HG03135 (cell line): ENCODE measurements at regions not wholly inside any gene's neighbourhood (a gene's known extent, or its start where the extent isn't known, plus 50 kb on each side); places are given as distances from the start of the nearest gene placed in this dataset.
"Not testable (repeated sequence)": the region's sequence is repeated elsewhere in the genome, so short reads cannot be mapped to it uniquely, and the experiment has no call there.

ENCODE experiments used
- ATAC-seq: cut with Tn5 transposase; IDR thresholded peaks from one replicate; pipeline ENCODE4 v1.9.1; 2021; ENCODE audit warnings: mild to moderate bottlenecking, moderate library complexity; ENCODE audit not compliant: unreplicated experiment

DNA sequence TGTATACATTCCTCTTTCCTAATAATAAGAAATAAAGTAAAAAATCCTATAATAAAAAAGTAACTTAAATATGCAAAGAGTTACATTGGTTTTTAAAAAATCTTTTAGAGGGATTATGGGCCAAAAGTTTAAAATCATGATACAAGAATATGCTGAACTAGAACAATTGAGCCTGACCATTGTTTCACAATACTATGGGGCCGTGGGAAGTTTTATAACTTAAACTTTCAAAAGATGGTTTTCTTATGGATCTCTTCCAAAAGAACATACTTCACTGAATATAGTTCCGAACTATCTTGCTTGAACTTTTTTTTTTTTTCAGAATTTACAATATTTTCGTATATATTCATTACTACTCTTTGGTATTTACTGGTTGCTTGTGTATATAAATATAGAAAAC lies 97.6 kb downstream of the NFKBIZ start:
- ATAC-seq: no peak

GRCh38 chr3:101950510-101950909 lies 101.2 kb downstream of the NFKBIZ start:
- ATAC-seq: peak; percentile 76

GRCh38 chr3:101950985-101951733 lies 101.8 kb downstream of the NFKBIZ start:
- ATAC-seq: peak; percentile 23

DNA sequence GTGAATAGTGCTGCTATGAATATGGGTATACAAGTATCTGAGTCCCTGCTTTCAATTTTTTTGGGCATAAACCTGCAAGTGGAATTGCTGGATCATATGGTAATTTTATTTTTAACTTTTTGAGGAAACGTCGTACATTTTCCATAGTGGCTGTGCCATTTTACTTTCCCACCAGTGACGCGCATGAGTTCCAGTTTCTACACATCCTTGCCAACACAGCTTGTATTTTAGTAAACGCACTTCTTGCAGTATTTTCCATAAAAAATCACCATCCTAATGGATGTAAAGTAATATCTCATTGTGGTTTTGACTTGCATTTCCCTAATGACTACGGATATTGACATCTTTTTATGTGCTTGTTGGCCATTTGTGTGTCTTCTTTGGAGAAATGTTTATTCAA lies 105.0 kb downstream of the NFKBIZ start:
- no peak for ATAC-seq

GRCh38 chr3:101954936-101955335 lies 105.6 kb downstream of the NFKBIZ start:
- ATAC-seq: no peak

DNA sequence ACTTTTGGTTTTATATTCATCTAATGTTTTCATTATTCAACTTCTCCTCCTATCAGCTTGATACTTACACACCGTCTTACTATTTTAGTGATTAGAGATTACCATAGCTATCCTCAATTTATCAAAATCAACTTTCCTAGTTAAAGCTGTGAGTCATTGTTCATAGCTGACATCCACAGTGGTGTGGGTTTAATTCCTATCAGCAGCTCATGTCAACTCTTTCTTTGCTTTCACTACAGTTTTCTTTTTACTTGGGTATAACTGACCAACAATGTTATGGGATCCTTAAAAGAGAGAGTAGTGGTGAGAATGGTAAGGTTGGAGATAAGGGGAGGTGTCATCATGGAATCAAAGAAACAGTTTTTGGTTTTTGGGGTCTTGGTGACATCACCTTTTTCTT lies 112.7 kb downstream of the NFKBIZ start:
- no peak for ATAC-seq

DNA sequence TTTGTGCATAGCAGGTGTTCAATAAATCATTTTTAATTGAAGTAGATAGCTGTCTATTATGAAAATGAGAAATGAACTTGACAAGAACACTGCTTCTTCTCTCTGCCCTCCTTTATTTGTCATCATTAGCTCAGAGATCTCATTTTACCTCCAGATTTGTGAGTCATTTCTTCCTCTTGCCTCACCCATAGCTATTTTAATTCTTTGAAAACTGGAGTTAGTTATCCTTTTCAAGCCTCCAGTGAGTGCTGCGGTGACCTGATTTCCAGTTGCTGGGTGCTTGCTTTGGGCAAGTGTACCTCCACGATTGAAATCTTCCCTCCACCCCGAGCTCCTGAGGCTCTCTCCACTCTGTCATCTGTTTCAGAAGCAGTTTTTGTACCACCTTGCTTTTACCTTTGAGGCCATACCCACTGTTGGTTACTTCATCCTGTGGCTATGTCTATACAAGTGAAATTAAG lies 114.6 kb downstream of the NFKBIZ start:
- no peak for ATAC-seq

DNA sequence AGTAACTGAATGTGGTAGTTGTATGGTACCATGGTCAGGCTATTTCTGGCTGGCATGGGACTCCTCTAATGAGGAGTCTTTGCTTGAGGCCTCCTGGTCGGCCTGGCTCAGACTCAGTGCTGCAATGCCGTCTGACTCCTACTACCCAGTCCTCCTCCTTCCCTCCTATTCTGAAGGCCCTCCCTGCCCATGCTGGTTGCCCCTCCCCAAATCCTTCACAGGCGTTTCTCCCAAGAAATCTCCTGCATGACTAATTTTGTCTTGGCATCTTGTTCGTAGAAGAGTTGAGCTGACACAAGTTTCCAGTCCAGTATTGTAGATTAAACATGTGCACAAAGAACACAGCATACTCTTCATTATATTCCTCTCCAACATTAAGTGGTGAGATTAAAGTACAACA lies 115.5 kb downstream of the NFKBIZ start:
- no peak for ATAC-seq

DNA sequence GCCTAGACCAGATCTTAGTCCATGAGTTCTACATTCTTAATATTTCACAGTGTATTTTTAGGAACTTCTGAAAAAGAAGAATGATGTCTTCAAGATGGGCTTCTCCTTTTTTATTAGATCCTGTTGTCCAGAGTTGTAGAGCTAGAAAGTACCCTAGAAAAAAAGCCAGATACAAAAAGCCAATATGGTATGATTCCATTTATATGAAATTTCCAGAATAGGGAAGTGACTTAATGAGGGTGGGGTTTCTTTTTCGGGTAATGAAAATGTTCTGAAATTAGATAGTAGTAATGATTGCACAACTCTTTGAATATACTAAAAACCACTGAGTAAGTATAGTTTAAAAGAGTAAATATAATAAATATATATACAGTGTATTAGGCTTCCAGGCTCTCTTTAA lies 116.9 kb downstream of the NFKBIZ start:
- ATAC-seq: no peak

GRCh38 chr3:101970212-101970611 lies 120.9 kb downstream of the NFKBIZ start:
- ATAC-seq: no peak

- ATAC-seq: no peak
These were observed 121.6 kb downstream of the NFKBIZ start for GRCh38 chr3:101970905-101971304.

DNA sequence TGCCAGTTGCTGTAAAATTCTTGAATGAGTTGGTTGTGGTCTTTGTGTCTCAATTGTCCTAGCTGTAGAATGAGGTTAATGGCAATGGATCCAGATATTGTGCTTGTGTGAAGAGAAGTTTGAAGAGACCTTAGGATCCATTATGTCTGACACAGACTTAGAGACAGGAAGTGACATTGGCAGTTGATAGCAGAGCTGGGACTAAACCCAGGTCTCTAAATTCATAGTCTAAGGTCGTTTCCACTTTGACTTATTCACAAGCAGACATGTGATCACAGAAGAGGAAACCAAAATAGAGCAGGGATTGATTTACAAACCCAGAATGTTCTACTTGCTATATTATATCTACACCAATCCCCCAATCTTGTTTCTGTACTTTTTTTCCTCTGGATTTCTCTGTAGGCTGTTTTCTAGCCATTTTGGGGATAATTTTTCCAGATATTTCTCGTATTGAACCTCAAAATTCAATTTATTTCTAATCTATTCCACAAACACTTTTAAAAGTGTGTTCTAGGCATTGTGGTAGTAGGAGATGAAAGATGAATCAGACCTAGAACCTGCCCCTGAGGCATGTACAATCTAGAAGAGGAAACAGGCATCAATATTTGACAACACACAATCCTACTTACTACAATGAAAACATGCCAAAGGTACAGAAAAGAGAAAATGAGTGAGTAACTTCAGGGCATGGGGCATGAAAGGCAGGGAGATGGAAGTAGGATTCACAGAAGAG lies 123.3 kb downstream of the NFKBIZ start:
- no peak for ATAC-seq

- ATAC-seq: no peak
These were observed 123.8 kb downstream of the NFKBIZ start for GRCh38 chr3:101973163-101973505.

- not testable (repeated sequence) for ATAC-seq
These were observed 126.1 kb downstream of the NFKBIZ start for GRCh38 chr3:101975415-101975814.

DNA sequence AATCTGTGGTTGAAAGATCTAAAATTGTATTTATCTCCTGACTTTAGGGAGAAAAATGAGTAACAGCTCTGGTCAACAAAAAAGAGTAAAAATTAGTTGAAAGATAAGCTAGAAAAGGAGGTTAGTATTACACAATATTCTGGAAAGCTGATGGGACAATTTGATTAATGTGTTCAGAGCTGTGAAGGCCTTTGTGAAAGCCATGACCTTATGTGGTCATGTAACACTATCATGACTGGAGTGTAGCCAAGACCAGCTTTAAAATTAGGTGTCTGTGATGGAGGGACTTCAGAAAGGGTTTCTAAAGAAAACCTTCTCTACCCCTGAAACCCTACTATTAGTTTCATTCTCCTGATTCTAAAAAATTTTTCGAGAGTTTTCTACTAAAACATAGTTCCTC lies 127.2 kb downstream of the NFKBIZ start:
- peak; percentile 89 for ATAC-seq

DNA sequence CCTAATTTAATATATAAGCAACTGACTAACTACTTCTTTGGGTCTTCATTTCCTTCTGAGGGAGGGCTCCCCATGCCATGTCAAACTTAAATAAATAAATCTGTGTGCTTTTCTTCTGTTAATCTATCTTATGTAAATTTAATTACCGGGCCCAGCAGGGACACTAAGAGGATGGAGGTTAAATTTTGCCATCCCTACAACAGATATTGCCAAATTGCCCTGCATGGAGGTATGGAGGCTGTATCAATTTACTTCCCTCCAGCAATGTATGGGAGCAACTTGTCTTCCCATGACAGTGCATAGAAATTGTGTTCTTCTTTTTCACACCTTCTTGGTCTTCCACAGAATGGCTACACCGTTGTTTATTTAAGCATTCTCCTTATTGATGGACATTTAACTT lies 129.0 kb downstream of the NFKBIZ start:
- no peak for ATAC-seq

DNA sequence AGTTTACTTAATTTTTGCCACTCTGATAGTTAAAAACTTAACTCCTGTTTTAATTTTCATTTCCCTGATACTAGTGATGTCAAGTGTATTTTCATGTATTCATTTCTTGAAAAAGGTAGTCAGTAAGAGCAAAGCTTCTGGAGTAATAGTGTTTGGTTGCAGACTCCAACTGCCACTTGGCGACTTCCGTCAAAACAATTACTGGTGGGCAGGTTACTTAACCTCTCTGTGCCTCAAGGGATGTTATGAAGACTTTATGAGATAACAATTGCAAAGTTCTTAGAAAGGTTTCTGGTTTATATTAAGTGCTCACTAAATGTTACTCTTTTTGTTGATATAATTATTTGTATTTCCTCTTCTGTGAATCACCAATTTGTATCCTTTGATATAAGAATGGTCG lies 129.7 kb downstream of the NFKBIZ start:
- no peak for ATAC-seq

GRCh38 chr3:101984356-101984755 lies 135.0 kb downstream of the NFKBIZ start:
- no peak for ATAC-seq

DNA sequence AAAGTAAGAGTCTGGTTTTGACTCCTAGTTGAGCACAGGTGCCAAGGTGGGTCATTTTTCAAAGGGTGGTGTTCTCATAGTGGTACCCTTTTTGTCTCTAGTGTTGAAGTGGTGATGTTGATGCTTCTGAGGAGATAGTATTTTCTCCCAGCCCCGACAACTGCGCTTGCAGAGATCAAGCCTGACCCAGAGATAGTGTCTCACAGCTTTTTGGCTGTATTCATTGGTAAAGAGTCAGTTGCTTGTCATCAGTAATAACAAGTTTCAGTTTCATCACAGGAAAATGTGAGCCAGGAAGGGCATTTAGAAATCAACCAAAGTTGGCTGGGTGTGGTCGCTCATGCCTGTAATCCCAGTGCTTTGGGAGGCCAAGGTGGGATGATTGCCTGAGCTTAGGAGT lies 139.3 kb downstream of the NFKBIZ start:
- ATAC-seq: no peak

- ATAC-seq: no peak
These were observed 140.4 kb downstream of the NFKBIZ start for GRCh38 chr3:101989578-101990200.

GRCh38 chr3:101992863-101993262 lies 143.5 kb downstream of the NFKBIZ start:
- no peak for ATAC-seq

DNA sequence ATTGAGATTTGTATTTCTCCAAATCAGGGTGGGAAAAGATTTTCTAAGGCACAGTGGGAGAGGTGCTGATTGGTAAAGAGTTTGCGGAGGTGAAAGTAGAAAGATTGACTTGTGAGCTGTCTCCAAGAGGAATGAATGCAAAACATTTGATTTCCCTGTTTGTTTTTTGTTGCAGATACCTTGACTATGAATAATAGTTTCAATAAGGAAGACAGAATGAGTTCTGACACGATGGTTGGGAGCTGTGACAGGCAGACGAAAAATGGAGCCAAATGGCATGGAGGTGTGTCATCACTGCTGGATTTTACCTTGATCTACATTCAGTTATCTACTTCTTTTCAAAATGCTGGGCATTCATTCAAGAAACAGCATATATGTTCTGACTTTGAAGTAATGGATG lies 145.1 kb downstream of the NFKBIZ start:
- ATAC-seq: no peak
